Right lobe of liver (tissue), 6 donors: ENCODE measurements at regions not wholly inside any gene's neighbourhood (a gene's known extent, or its start where the extent isn't known, plus 50 kb on each side); places are given as distances from the start of the nearest gene placed in this dataset.

ENCODE experiments used
- ATAC-seq, 4 donors: fragments of 200-7000 bp; cut with Tn5 transposase; one replicate each; pipeline ENCODE4 v1.9.1; 2020; ENCODE audit warnings: mild to moderate bottlenecking in 4 of 4, moderate library complexity in 4 of 4
- DNase-seq, 3 donors: peaks; one replicate each; pipeline ENCODE4 v3.0.0-alpha.2; 2020
- H3K27ac ChIP-seq, 3 donors: fragments of 200-600 bp; one replicate each; pipeline ENCODE4 v1.8.0; 2022
- H3K27me3 ChIP-seq, 2 donors: fragments of 200-600 bp; one replicate each; pipeline ENCODE4 v1.8.0; 2022
- H3K36me3 ChIP-seq, 4 donors: fragments of 200-600 bp; sonication (generic) in 1 of 4; one replicate each; pipeline versions ENCODE4 v1.5.1 to v1.8.0; 2017 to 2022; ENCODE audit warnings: control low read depth in 1 of 4
- H3K4me1 ChIP-seq, 4 donors: fragments of 200-600 bp; sonication (generic) in 1 of 4; one replicate each; pipeline versions ENCODE4 v1.5.1 to v1.8.0; 2017 to 2022; ENCODE audit warnings: control low read depth in 1 of 4
- H3K4me3 ChIP-seq, 3 donors: fragments of 200-600 bp; one replicate each; pipeline ENCODE4 v1.8.0; 2022
- H3K9me3 ChIP-seq, 4 donors: fragments of 200-600 bp; sonication (generic) in 1 of 4; one replicate each; pipeline versions ENCODE4 v1.5.1 to v1.8.0; 2017 to 2022; ENCODE audit warnings: control low read depth in 1 of 4
- POLR2A ChIP-seq: fragments of 450-650 bp; IDR thresholded peaks from one replicate; pipeline ENCODE4 v1.6.1; 2017; ENCODE audit warnings: antibody characterized with exemption, mild to moderate bottlenecking
- WGBS: methylation state at CpG from one replicate; pipeline ENCODE4 v1.1.6; 2018; ENCODE audit warnings: low coverage, low lambda C conversion rate; ENCODE audit not compliant: insufficient coverage; ENCODE audit errors: missing lambda C conversion rate; 5-methylcytosine and 5-hydroxymethylcytosine counted together
- intact Hi-C, 2 donors: fragments of 100-400 bp; cut with DNase I; formaldehyde crosslinking; loops; one replicate each; pipeline versions ENCODE4 v1.11.2 to v1.14.1; 2022
- TF ChIP-seq, protein P1 (sequence below), 4 donors: fragments of 200-600 bp in 3 of 4; fragments of 450-650 bp in 1 of 4; IDR thresholded peaks; one replicate each; pipeline versions ENCODE4 v1.5.1 to v1.8.0; 2016 to 2022; ENCODE audit warnings: antibody characterized with exemption in 4 of 4, mild to moderate bottlenecking in 2 of 4
- donor health status: DM: no; HTN: yes; CAD: no.
- donor health status: DM: no; HTN: no; CAD: no.
- donor health status: DM: no; HTN: no; CAD: no.
- donor health status: DM: no; HTN: yes; CAD: no.
- donor health status: DM: no; HTN: yes; CAD: no.

GRCh38 chr2:206853915-206854314 lies 85.4 kb upstream of the CPO start:
- 70% methylated on average over 4 of the region's 4 CpGs for WGBS
- no peaks in the 10 kb centered on the region for H3K27me3 ChIP-seq
- ATAC-seq: no peak
- no peak overlapping the region for H3K4me3 ChIP-seq
- no peaks in the 10 kb centered on the region for H3K4me1 ChIP-seq
- H3K9me3 ChIP-seq: no peaks in the 10 kb centered on the region
- H3K27ac ChIP-seq: no peak overlapping the region
- intact Hi-C loops: no loop called here
- no peak for TF ChIP-seq POLR2A
- TF ChIP-seq, protein P1, sequence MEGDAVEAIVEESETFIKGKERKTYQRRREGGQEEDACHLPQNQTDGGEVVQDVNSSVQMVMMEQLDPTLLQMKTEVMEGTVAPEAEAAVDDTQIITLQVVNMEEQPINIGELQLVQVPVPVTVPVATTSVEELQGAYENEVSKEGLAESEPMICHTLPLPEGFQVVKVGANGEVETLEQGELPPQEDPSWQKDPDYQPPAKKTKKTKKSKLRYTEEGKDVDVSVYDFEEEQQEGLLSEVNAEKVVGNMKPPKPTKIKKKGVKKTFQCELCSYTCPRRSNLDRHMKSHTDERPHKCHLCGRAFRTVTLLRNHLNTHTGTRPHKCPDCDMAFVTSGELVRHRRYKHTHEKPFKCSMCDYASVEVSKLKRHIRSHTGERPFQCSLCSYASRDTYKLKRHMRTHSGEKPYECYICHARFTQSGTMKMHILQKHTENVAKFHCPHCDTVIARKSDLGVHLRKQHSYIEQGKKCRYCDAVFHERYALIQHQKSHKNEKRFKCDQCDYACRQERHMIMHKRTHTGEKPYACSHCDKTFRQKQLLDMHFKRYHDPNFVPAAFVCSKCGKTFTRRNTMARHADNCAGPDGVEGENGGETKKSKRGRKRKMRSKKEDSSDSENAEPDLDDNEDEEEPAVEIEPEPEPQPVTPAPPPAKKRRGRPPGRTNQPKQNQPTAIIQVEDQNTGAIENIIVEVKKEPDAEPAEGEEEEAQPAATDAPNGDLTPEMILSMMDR (IDR thresholded peaks at IDR 0.05): no peak
- DNase-seq: no peak
- no peaks in the 10 kb centered on the region for H3K36me3 ChIP-seq

DNA sequence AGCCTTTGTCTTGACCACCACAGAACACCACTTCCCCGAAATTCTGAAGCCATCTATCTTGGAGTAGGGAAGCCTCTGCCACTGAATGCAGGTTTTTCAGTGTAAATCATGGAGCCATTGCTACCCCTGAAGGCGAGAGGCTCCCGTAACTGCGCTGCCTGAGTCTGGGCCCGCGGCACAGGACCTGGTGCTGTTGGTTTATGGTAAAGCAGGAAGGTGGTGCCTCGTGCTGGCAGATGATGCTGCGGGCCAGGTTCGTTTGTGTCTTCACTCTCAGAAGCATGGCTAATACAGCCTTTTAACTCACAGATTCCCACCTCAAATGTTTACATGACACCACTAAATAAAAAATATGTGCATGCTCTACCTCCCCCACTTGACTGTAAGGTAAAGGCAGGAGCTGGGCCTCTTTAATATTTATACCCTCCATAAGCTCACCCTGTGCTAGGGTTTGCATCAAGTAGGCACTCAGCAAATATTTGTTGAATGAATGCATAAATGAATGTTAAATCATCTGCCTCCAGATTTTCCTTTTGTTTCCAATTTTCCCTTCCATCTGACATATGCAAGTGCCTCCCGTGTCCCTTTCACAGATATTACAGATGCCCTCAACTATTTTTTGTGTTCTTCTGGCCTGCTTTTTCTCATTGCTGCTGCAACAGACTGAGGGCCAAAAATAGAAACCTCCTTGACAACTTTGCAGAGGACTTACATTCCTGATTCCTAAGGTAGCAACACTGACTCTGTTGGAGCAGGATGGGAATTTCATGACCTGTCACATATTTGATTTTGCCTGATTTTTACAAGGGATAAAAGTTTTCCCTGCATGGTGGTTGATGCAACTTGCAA lies 83.5 kb upstream of the CPO start:
- DNase-seq (no peak), ATAC-seq (no peak)
- Histone ChIP-seq H3K36me3 (no peaks in the 10 kb centered on the region), H3K27ac (no peak overlapping the region), H3K4me3 (no peak overlapping the region), H3K9me3 (no peaks in the 10 kb centered on the region), H3K27me3 (no peaks in the 10 kb centered on the region), H3K4me1 (no peaks in the 10 kb centered on the region)
- no peak for TF ChIP-seq POLR2A
- TF ChIP-seq, protein P1 (IDR thresholded peaks at IDR 0.05): no peak
- intact Hi-C loops: no loop called here
- WGBS: 76% methylated on average over 2 of the region's 10 CpGs

DNA sequence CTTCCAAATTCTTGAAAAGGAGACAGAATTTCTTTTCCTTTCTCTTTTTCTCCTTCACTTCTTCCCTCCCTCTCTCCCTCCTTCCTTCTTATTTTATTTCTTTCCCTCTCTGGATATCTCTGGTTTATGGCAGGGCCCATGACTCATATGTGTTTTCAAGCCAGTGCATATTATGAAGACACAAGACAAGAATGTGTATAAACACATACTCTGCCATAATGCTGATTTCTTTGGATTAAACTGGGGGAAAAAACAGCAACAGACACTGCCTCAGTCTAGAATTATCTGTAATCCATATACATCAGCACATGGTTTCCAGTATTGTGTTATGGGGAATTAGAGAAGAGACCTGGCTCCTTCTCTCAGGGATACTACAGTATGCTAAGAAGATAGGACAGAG lies 82.8 kb upstream of the CPO start:
- H3K9me3 ChIP-seq: no peaks in the 10 kb centered on the region
- H3K4me3 ChIP-seq: no peak overlapping the region
- no peak for ATAC-seq
- H3K27me3 ChIP-seq: no peaks in the 10 kb centered on the region
- H3K4me1 ChIP-seq: no peaks in the 10 kb centered on the region
- intact Hi-C loops: no loop called here
- H3K36me3 ChIP-seq: no peaks in the 10 kb centered on the region
- no peak for DNase-seq
- no peak overlapping the region for H3K27ac ChIP-seq
- TF ChIP-seq, protein P1 (IDR thresholded peaks at IDR 0.05): no peak
- no peak for TF ChIP-seq POLR2A

DNA sequence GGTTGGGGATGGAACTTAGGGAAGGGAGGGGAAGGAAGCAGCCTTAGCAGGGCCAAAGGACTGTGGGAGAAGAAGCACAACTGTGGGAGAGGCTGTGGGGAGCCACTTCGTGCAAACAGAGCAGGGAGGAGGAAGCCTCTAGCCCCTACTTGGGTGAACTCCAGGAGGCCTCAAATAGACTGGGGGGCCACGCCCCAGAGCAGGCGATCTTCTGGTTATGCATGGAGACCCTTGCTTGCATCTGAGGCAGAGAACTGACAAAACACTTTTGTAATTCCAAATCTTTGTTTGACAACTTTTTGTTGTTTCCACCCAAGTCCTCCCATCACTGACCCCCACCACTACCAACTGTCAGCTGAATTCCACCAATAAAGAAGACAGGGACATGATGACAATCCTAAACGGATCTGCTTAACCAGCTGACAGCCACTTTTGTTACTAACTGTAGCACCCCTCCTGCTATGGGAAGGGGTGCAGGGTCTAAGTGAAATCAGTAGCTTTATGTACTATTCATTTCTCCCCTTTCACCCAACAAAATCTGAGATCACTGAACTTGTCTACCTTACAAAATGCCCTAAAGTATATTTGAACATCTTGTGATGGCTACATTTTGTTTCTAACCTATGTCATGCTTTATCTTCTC lies 80.5 kb upstream of the CPO start:
- Histone ChIP-seq H3K27me3 (no peaks in the 10 kb centered on the region), H3K27ac (no peak overlapping the region), H3K9me3 (no peaks in the 10 kb centered on the region), H3K4me1 (no peaks in the 10 kb centered on the region), H3K4me3 (no peak overlapping the region), H3K36me3 (no peaks in the 10 kb centered on the region)
- intact Hi-C loops: no loop called here
- DNase-seq (no peak), ATAC-seq (no peak)
- 59% methylated on average over 2 of the region's 4 CpGs for WGBS
- TF ChIP-seq POLR2A: no peak
- TF ChIP-seq, protein P1 (IDR thresholded peaks at IDR 0.05): no peak
